Gastrocnemius medialis (tissue), 4 donors: ENCODE measurements at regions not wholly inside any gene's neighbourhood (a gene's known extent, or its start where the extent isn't known, plus 50 kb on each side); places are given as distances from the start of the nearest gene placed in this dataset.

Experiments used
- CTCF ChIP-seq, 5 experiments: fragments of 450-650 bp in 3 of 5; fragments of 200-600 bp in 2 of 5; sonication (generic) in 2 of 5; IDR thresholded peaks in 4 of 5; conservative IDR thresholded peaks in 1 of 5; 1 replicate in 4 of 5; 2 replicates in 1 of 5; pipeline ENCODE4 v1.5.1; 2016 to 2019; ENCODE audit warnings: antibody characterized with exemption in 5 of 5, mild to moderate bottlenecking in 3 of 5, moderate library complexity in 3 of 5
- POLR2A ChIP-seq, 2 donors: fragments of 450-650 bp; IDR thresholded peaks; one replicate each; pipeline ENCODE4 v1.6.1; 2017; ENCODE audit warnings: antibody characterized with exemption in 2 of 2, mild to moderate bottlenecking in 2 of 2, moderate library complexity in 2 of 2

DNA sequence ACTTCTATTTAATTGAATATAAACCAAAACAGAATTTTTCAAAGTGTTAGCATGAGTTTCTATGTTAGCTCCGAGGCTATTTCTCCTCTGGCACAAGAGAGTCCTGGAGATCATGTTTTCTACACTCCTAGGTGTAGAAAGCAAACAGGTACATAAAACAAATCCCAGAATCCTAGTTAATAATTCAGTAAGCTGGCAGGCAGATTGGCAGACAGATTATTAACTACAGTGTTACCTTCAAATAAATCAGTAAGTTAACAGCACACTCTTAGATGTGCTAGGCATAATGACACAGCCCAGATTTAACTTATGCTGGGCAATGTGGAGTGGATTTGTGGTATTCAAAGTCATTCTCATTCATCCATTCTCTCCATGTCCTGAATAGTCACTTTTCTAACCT is 282.8 kb upstream of the RPS23 start:
- TF ChIP-seq POLR2A (IDR thresholded peaks at IDR 0.05) = no peak
- no peak for TF ChIP-seq CTCF (IDR thresholded peaks at IDR 0.05 in 4 of 5, conservative IDR thresholded peaks at IDR 0.05 in 1 of 5)
